ENCODE measurements at regions not wholly inside any gene's neighbourhood (a gene's known extent, or its start where the extent isn't known, plus 50 kb on each side); places are given as distances from the start of the nearest gene placed in this dataset.

- TF ChIP-seq, protein P1, sequence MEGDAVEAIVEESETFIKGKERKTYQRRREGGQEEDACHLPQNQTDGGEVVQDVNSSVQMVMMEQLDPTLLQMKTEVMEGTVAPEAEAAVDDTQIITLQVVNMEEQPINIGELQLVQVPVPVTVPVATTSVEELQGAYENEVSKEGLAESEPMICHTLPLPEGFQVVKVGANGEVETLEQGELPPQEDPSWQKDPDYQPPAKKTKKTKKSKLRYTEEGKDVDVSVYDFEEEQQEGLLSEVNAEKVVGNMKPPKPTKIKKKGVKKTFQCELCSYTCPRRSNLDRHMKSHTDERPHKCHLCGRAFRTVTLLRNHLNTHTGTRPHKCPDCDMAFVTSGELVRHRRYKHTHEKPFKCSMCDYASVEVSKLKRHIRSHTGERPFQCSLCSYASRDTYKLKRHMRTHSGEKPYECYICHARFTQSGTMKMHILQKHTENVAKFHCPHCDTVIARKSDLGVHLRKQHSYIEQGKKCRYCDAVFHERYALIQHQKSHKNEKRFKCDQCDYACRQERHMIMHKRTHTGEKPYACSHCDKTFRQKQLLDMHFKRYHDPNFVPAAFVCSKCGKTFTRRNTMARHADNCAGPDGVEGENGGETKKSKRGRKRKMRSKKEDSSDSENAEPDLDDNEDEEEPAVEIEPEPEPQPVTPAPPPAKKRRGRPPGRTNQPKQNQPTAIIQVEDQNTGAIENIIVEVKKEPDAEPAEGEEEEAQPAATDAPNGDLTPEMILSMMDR (IDR thresholded peaks at IDR 0.05): no peak
- TF ChIP-seq POLR2A (IDR thresholded peaks at IDR 0.05) (no peak), EP300 (IDR thresholded peaks at IDR 0.05) (no peak)
These were observed 193.9 kb downstream of the BCAS1 start for GRCh38 chr20:53876470-53876869.
